Liver (tissue), 8 donors: ENCODE measurements at regions not wholly inside any gene's neighbourhood (a gene's known extent, or its start where the extent isn't known, plus 50 kb on each side); places are given as distances from the start of the nearest gene placed in this dataset.

ENCODE experiments used
- DNase-seq: peaks from one replicate; pipeline ENCODE4 v3.0.0-alpha.2; 2017; ENCODE audit warnings: low spot score
- H3K27ac ChIP-seq, 2 donors: one replicate each; pipeline ENCODE4 v1.7.0; 2013; ENCODE audit warnings: inconsistent platforms in 2 of 2, low read length in 2 of 2, control low read depth in 1 of 2, low read depth in 1 of 2, mild to moderate bottlenecking in 1 of 2
- H3K27me3 ChIP-seq, 4 donors: one replicate each; pipeline versions ENCODE4 v1.6.1 to v1.7.0; 2013; ENCODE audit warnings: low read length in 3 of 4, inconsistent platforms in 1 of 4, mild to moderate bottlenecking in 1 of 4, moderate library complexity in 1 of 4; ENCODE audit not compliant: control insufficient read depth in 4 of 4, insufficient read depth in 4 of 4
- H3K36me3 ChIP-seq, 4 donors: one replicate each; pipeline versions ENCODE4 v1.6.1 to v1.7.0; 2013; ENCODE audit warnings: low read length in 3 of 4, mild to moderate bottlenecking in 3 of 4, low read depth in 1 of 4, moderate library complexity in 1 of 4; ENCODE audit not compliant: control insufficient read depth in 4 of 4, insufficient read depth in 3 of 4
- H3K4me1 ChIP-seq, 4 donors: one replicate each; pipeline versions ENCODE4 v1.6.1 to v1.7.0; 2013; ENCODE audit warnings: low read length in 3 of 4, mild to moderate bottlenecking in 3 of 4, moderate library complexity in 1 of 4; ENCODE audit not compliant: control insufficient read depth in 4 of 4, insufficient read depth in 4 of 4
- H3K4me3 ChIP-seq, 3 donors: one replicate each; pipeline versions ENCODE4 v1.6.1 to v1.7.0; 2013; ENCODE audit warnings: low read length in 3 of 3, control low read depth in 1 of 3, low read depth in 1 of 3, mild to moderate bottlenecking in 1 of 3
- H3K9ac ChIP-seq, 2 donors: one replicate each; pipeline ENCODE4 v1.7.0; 2013; ENCODE audit warnings: low read length in 2 of 2, mild to moderate bottlenecking in 2 of 2, moderate library complexity in 2 of 2, control low read depth in 1 of 2, low read depth in 1 of 2
- H3K9me3 ChIP-seq, 4 donors: one replicate each; pipeline versions ENCODE4 v1.6.1 to v1.7.0; 2013; ENCODE audit warnings: low read length in 3 of 4; ENCODE audit not compliant: control insufficient read depth in 4 of 4
- ATF3 ChIP-seq: IDR thresholded peaks from 2 replicates; pipeline ENCODE4 v1.6.1; 2016; ENCODE audit warnings: antibody characterized with exemption
- CTCF ChIP-seq: fragments of 150-350 bp; IDR thresholded peaks from 2 replicates; pipeline ENCODE4 v1.5.1; 2017; ENCODE audit warnings: improper control_type of control experiment, low read depth, low read length; ENCODE audit not compliant: missing input control
- EGR1 ChIP-seq, 2 donors: IDR thresholded peaks; 2 replicates each; pipeline ENCODE4 v1.6.1; 2016 to 2018; ENCODE audit warnings: antibody characterized with exemption in 2 of 2, low read depth in 2 of 2
- FOXA1 ChIP-seq: IDR thresholded peaks from 2 replicates; pipeline ENCODE4 v1.6.1; 2016; ENCODE audit warnings: antibody characterized with exemption
- FOXA2 ChIP-seq: IDR thresholded peaks from 2 replicates; pipeline ENCODE4 v1.6.1; 2016; ENCODE audit warnings: antibody characterized with exemption
- GABPA ChIP-seq, 2 donors: IDR thresholded peaks in 1 of 2; conservative IDR thresholded peaks in 1 of 2; 2 replicates each; pipeline ENCODE4 v1.6.1; 2016; ENCODE audit warnings: antibody characterized with exemption in 2 of 2, mild to moderate bottlenecking in 1 of 2, moderate library complexity in 1 of 2
- HNF4A ChIP-seq, 2 donors: conservative IDR thresholded peaks; 2 replicates each; pipeline ENCODE4 v1.6.1; 2016; ENCODE audit warnings: antibody characterized with exemption in 2 of 2, mild to moderate bottlenecking in 2 of 2
- HNF4G ChIP-seq: IDR thresholded peaks from 2 replicates; pipeline ENCODE4 v1.6.1; 2016; ENCODE audit warnings: antibody characterized with exemption
- JUND ChIP-seq, 2 donors: IDR thresholded peaks; 2 replicates each; pipeline ENCODE4 v1.6.1; 2016; ENCODE audit warnings: antibody characterized with exemption in 2 of 2
- NR2F2 ChIP-seq: IDR thresholded peaks from 2 replicates; pipeline ENCODE4 v1.6.1; 2016; ENCODE audit warnings: antibody characterized with exemption
- RAD21 ChIP-seq, 2 donors: IDR thresholded peaks; 2 replicates each; pipeline ENCODE4 v1.6.1; 2016; ENCODE audit warnings: antibody characterized with exemption in 2 of 2, mild to moderate bottlenecking in 2 of 2
- REST ChIP-seq: IDR thresholded peaks from 2 replicates; pipeline ENCODE4 v1.6.1; 2016; ENCODE audit warnings: antibody characterized with exemption, mild to moderate bottlenecking
- RXRA ChIP-seq, 2 donors: IDR thresholded peaks; 2 replicates each; pipeline ENCODE4 v1.6.1; 2017 to 2018; ENCODE audit warnings: antibody characterized with exemption in 2 of 2, mild to moderate bottlenecking in 1 of 2
- SP1 ChIP-seq: IDR thresholded peaks from 2 replicates; pipeline ENCODE4 v1.6.1; 2018; ENCODE audit warnings: antibody characterized with exemption, mild to moderate bottlenecking
- TAF1 ChIP-seq: conservative IDR thresholded peaks from 2 replicates; pipeline ENCODE4 v1.6.1; 2016; ENCODE audit warnings: antibody characterized with exemption, mild to moderate bottlenecking
- YY1 ChIP-seq: IDR thresholded peaks from 2 replicates; pipeline ENCODE4 v1.6.1; 2016; ENCODE audit warnings: antibody characterized with exemption, mild to moderate bottlenecking
- WGBS: extraction: QIAGEN DNeasy Blood & Tissue Kit; methylation state at CpG from one replicate; pipeline ENCODE4 v1.1.7; 2013; 5-methylcytosine and 5-hydroxymethylcytosine counted together
- TF ChIP-seq, protein P1 (sequence below): IDR thresholded peaks from 2 replicates; pipeline ENCODE4 v1.6.1; 2016; ENCODE audit warnings: antibody characterized with exemption
- TF ChIP-seq, protein P2 (sequence below): IDR thresholded peaks from 2 replicates; pipeline ENCODE4 v1.6.1; 2016; ENCODE audit warnings: antibody characterized with exemption
- donor health status: healthy.
- donor health status: healthy.
- donor health status: healthy.
- donor health status: healthy.
- donor health status: healthy.

DNA sequence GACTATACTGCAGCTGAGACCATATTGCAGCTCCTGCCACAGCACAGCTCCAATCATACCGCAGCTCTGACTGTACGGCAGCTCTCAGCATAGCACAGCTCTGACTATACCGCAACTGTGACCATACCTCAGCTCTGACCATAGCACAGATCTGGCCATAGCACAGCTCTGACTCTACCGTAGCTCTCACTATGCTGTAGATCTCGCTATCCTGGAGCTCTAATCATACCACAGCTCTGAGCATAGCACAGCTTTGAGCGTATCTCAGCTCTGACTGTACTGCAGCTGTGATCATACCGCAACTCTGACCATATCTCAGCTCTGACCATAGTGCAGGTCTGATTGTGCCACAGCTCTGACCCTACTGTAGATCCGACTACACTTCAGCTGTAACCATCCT lies 139.2 kb downstream of the ASMT start:
- no peak for DNase-seq
- 89% methylated on average over 8 of the region's 8 CpGs for WGBS

DNA sequence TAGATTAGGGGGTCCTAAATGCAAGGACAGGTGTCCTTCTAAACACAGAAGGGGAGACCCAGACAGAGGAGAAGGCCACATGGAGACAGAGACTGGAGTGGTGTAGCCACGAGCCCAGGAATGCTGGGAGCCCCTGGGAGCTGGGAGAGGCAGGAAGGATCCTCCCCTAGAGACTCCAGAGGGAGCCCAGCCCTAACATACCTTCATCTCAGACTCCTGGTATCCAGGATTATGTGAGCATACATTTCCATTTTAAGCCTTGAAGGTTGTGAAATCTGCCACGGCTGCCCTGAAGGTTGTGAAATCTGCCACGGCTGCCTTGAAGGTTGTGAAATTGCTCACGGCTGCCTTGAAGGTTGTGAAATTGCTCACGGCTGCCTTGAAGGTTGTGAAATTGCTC lies 148.4 kb downstream of the ASMT start:
- no peaks in the 10 kb centered on the region for H3K27me3 ChIP-seq
- no peak overlapping the region for H3K4me3 ChIP-seq
- H3K36me3 ChIP-seq: no peaks in the 10 kb centered on the region
- no peak overlapping the region for H3K9ac ChIP-seq
- WGBS: 37% methylated on average over 4 of the region's 5 CpGs
- H3K4me1 ChIP-seq: no peaks in the 10 kb centered on the region
- H3K9me3 ChIP-seq: peaks cover 0 to 4% (median under 1%) of the 10 kb centered on the region in 4 donors
- no peak overlapping the region for H3K27ac ChIP-seq
- DNase-seq: no peak
- no peak for TF ChIP-seq ATF3
- no peak for TF ChIP-seq NR2F2
- TF ChIP-seq, protein P1, sequence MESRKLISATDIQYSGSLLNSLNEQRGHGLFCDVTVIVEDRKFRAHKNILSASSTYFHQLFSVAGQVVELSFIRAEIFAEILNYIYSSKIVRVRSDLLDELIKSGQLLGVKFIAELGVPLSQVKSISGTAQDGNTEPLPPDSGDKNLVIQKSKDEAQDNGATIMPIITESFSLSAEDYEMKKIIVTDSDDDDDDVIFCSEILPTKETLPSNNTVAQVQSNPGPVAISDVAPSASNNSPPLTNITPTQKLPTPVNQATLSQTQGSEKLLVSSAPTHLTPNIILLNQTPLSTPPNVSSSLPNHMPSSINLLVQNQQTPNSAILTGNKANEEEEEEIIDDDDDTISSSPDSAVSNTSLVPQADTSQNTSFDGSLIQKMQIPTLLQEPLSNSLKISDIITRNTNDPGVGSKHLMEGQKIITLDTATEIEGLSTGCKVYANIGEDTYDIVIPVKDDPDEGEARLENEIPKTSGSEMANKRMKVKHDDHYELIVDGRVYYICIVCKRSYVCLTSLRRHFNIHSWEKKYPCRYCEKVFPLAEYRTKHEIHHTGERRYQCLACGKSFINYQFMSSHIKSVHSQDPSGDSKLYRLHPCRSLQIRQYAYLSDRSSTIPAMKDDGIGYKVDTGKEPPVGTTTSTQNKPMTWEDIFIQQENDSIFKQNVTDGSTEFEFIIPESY: no peak
- TF ChIP-seq GABPA (IDR thresholded peaks at IDR 0.05 in 1 of 2, conservative IDR thresholded peaks at IDR 0.05 in 1 of 2): no peak
- TF ChIP-seq JUND (IDR thresholded peaks at IDR 0.05): no peak
- TF ChIP-seq REST: no peak
- TF ChIP-seq RAD21 (IDR thresholded peaks at IDR 0.05): no peak
- TF ChIP-seq FOXA1: no peak
- no peak for TF ChIP-seq TAF1
- TF ChIP-seq SP1: no peak
- TF ChIP-seq EGR1 (IDR thresholded peaks at IDR 0.05; ENCODE audit: low read depth in 2 of 2): no peak
- TF ChIP-seq, protein P2, sequence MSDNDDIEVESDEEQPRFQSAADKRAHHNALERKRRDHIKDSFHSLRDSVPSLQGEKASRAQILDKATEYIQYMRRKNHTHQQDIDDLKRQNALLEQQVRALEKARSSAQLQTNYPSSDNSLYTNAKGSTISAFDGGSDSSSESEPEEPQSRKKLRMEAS: no peak

More for the DNA sequence above, 139.2 kb downstream of the ASMT start:
- H3K9ac ChIP-seq: no peak overlapping the region
- peaks cover 1 to 10% (median 7%) of the 10 kb centered on the region in 4 donors for H3K9me3 ChIP-seq
- no peak overlapping the region for H3K27ac ChIP-seq
- no peaks in the 10 kb centered on the region for H3K36me3 ChIP-seq
- no peaks in the 10 kb centered on the region for H3K27me3 ChIP-seq
- TF ChIP-seq, protein P1: no peak
- TF ChIP-seq, protein P2: no peak
- TF ChIP-seq GABPA (IDR thresholded peaks at IDR 0.05 in 1 of 2, conservative IDR thresholded peaks at IDR 0.05 in 1 of 2) (no peak), ATF3 (no peak), RXRA (IDR thresholded peaks at IDR 0.05) (no peak), FOXA1 (no peak), JUND (IDR thresholded peaks at IDR 0.05) (no peak), HNF4A (conservative IDR thresholded peaks at IDR 0.05) (no peak), HNF4G (no peak), EGR1 (IDR thresholded peaks at IDR 0.05; ENCODE audit: low read depth in 2 of 2) (no peak), CTCF (no peak), FOXA2 (no peak), YY1 (no peak), NR2F2 (no peak), TAF1 (no peak), SP1 (no peak)
- H3K4me1 ChIP-seq: no peaks in the 10 kb centered on the region
- no peak overlapping the region for H3K4me3 ChIP-seq
